MCF 10A (cell line): ENCODE measurements at regions not wholly inside any gene's neighbourhood (a gene's known extent, or its start where the extent isn't known, plus 50 kb on each side); places are given as distances from the start of the nearest gene placed in this dataset.

Experiments used
- BruUV-seq: library from RNA; stranded (reverse); fragments of 400-500 nt; replicated peaks from 2 replicates; lab custom pipeline; 2021; lab: Mats Ljungman, UMichigan
- CTCF ChIA-PET: fragments of 300-600 bp; sonication (Branson Sonifier 250); formaldehyde crosslinking; extraction: SDS; loops from one replicate; lab custom pipeline; 2021; ENCODE audit warnings: antibody characterized with exemption, inconsistent platforms; lab: Yijun Ruan, JAX
- POLR2A ChIA-PET: fragments of 300-600, 350-650 bp; sonication (Branson Sonifier 250); formaldehyde crosslinking; extraction: SDS; loops from one replicate; lab custom pipeline; 2020; ENCODE audit warnings: antibody characterized with exemption, inconsistent platforms; lab: Yijun Ruan, JAX
- DNase-seq: peaks from one replicate; pipeline ENCODE4 v3.0.0-alpha.2; 2018; ENCODE audit not compliant: unreplicated experiment
- H3K27ac Mint-ChIP-seq: one replicate; pipeline ENCODE4 v1.8.0; 2022; ENCODE audit warnings: mild to moderate bottlenecking, low read depth, mixed read lengths; ENCODE audit not compliant: unreplicated experiment
- H3K27me3 Mint-ChIP-seq: one replicate; pipeline ENCODE4 v1.8.0; 2022; ENCODE audit warnings: mixed read lengths; ENCODE audit not compliant: insufficient read depth, unreplicated experiment
- H3K36me3 Mint-ChIP-seq: one replicate; pipeline ENCODE4 v1.8.0; 2022; ENCODE audit warnings: mild to moderate bottlenecking, moderate library complexity, mixed read lengths; ENCODE audit not compliant: insufficient read depth, unreplicated experiment
- H3K4me1 Mint-ChIP-seq: one replicate; pipeline ENCODE4 v1.8.0; 2022; ENCODE audit warnings: mixed read lengths; ENCODE audit not compliant: insufficient read depth, unreplicated experiment
- H3K4me3 Mint-ChIP-seq: one replicate; pipeline ENCODE4 v1.8.0; 2022; ENCODE audit warnings: mild to moderate bottlenecking, moderate library complexity, mixed read lengths; ENCODE audit not compliant: unreplicated experiment
- H3K9me3 Mint-ChIP-seq: one replicate; pipeline ENCODE4 v1.8.0; 2022; ENCODE audit warnings: mixed read lengths; ENCODE audit not compliant: unreplicated experiment
- CTCF ChIP-seq: fragments of 200-600 bp; IDR thresholded peaks from one replicate; pipeline ENCODE4 v1.8.0; 2022; ENCODE audit warnings: antibody characterized with exemption, mild to moderate bottlenecking; ENCODE audit not compliant: unreplicated experiment
- intact Hi-C: fragments of 100-400 bp; cut with micrococcal nuclease; formaldehyde crosslinking; loops from 2 replicates; pipeline ENCODE4 v1.14.1; 2022

- POLR2A ChIA-PET: no interaction called here
- DNase-seq: no peak
These were observed 204.5 kb downstream of the FNDC1 start for GRCh38 chr6:159373670-159374069.

GRCh38 chr6:159372333-159372732 lies 203.1 kb downstream of the FNDC1 start:
- H3K4me3 Mint-ChIP-seq: no peak overlapping the region
- no peak overlapping the region for H3K27ac Mint-ChIP-seq
- BruUV-seq: no TSS peak
- no peak for TF ChIP-seq CTCF
- DNase-seq: no peak
- POLR2A ChIA-PET: no interaction called here
- intact Hi-C loops: no loop called here
- H3K36me3 Mint-ChIP-seq: peaks cover 6% of the 10 kb centered on the region
- H3K27me3 Mint-ChIP-seq: peaks cover 16% of the 10 kb centered on the region
- CTCF ChIA-PET: no interaction called here
- H3K4me1 Mint-ChIP-seq: no peaks in the 10 kb centered on the region
- peaks cover 8% of the 10 kb centered on the region for H3K9me3 Mint-ChIP-seq

More at GRCh38 chr6:159373670-159374069, 204.5 kb downstream of the FNDC1 start:
- H3K27ac Mint-ChIP-seq: no peak overlapping the region
- no peaks in the 10 kb centered on the region for H3K4me1 Mint-ChIP-seq
- H3K36me3 Mint-ChIP-seq: peaks cover 6% of the 10 kb centered on the region
- no peak for TF ChIP-seq CTCF
- peaks cover 8% of the 10 kb centered on the region for H3K9me3 Mint-ChIP-seq
- no peak overlapping the region for H3K4me3 Mint-ChIP-seq
- CTCF ChIA-PET: no interaction called here
- peaks cover 23% of the 10 kb centered on the region for H3K27me3 Mint-ChIP-seq
- no TSS peak for BruUV-seq
- intact Hi-C loops: no loop called here

- H3K9me3 Mint-ChIP-seq: no peaks in the 10 kb centered on the region
- DNase-seq: peak; percentile 52
- ChIA-PET POLR2A (no interaction called here), CTCF (no interaction called here)
- no peak overlapping the region for H3K4me3 Mint-ChIP-seq
- H3K4me1 Mint-ChIP-seq: no peaks in the 10 kb centered on the region
- no peak for TF ChIP-seq CTCF
- BruUV-seq: no TSS peak
- H3K27ac Mint-ChIP-seq: no peak overlapping the region
- H3K27me3 Mint-ChIP-seq: peaks cover 32% of the 10 kb centered on the region
- H3K36me3 Mint-ChIP-seq: no peaks in the 10 kb centered on the region
- intact Hi-C loops: no loop called here
These were observed 191.1 kb downstream of the FNDC1 start for GRCh38 chr6:159360306-159360705.

- intact Hi-C loops: no loop called here
- no peaks in the 10 kb centered on the region for H3K4me1 Mint-ChIP-seq
- POLR2A ChIA-PET: no interaction called here
- no TSS peak for BruUV-seq
- DNase-seq: no peak
- H3K4me3 Mint-ChIP-seq: no peak overlapping the region
- CTCF ChIA-PET: interaction anchor here (0.6 kb wide), 1 partner anchor 40 kb away, joined by 3 read pairs; no protein-coding TSS in a partner anchor
- no peaks in the 10 kb centered on the region for H3K9me3 Mint-ChIP-seq
- H3K27me3 Mint-ChIP-seq: peaks cover 34% of the 10 kb centered on the region
- TF ChIP-seq CTCF: no peak
- no peaks in the 10 kb centered on the region for H3K36me3 Mint-ChIP-seq
- no peak overlapping the region for H3K27ac Mint-ChIP-seq
These were observed 190.5 kb downstream of the FNDC1 start for GRCh38 chr6:159359581-159360297.
